Jurkat, Clone E6-1 (cell line): ENCODE measurements at regions not wholly inside any gene's neighbourhood (a gene's known extent, or its start where the extent isn't known, plus 50 kb on each side); places are given as distances from the start of the nearest gene placed in this dataset.
A peak's percentile ranks its signal among the peaks of the same experiment; 100 is the strongest.

Experiments
- DNase-seq: peaks from one replicate; pipeline ENCODE4 v3.0.0-alpha.2; 2011; ENCODE audit warnings: low read depth, low spot score
- H3K4me3 ChIP-seq: 2 replicates; pipeline ENCODE4 v1.5.1; 2011; ENCODE audit warnings: mild to moderate bottlenecking, low read length, control low read depth, moderate library complexity

GRCh38 chr15:97875513-97876280 is 84.8 kb upstream of the ARRDC4 start:
- DNase-seq = no peak
- no peak overlapping the region for H3K4me3 ChIP-seq

GRCh38 chr15:97876281-97876675 is 84.2 kb upstream of the ARRDC4 start:
- DNase-seq = peak; percentile 46
- H3K4me3 ChIP-seq = no peak overlapping the region

- DNase-seq = no peak
- no peak overlapping the region for H3K4me3 ChIP-seq
These were observed 79.0 kb upstream of the ARRDC4 start for GRCh38 chr15:97881346-97881965.

DNA sequence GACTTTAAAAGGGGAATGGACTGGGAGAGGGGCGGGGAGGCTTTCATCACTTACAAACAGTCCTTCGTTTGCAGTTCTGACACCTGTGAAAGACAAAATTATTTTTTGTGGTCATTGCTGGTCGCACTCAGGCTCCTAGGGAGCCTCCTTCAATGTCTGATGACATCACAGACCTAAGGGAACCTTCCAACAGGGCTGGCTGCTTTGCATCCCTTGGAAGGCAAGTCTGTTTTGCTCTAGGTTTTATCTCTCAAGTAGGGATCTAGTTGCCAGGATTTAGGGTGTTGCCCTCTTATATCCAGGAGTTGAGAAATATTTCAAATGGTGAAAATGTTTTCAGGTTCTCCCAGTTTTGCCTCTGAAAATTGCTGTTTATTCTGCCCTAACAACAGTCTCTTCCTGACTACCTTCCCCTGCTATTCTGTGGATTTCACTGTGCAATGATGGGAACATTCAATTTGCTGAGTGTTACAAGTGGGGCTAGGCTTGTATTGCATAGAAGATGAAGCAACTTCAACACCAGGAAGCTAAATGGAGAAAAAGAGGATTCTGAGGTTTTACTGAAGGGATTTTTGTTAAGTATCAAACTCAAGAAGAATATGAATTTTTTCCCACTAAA is 75.9 kb upstream of the ARRDC4 start:
- no peak overlapping the region for H3K4me3 ChIP-seq
- no peak for DNase-seq

DNA sequence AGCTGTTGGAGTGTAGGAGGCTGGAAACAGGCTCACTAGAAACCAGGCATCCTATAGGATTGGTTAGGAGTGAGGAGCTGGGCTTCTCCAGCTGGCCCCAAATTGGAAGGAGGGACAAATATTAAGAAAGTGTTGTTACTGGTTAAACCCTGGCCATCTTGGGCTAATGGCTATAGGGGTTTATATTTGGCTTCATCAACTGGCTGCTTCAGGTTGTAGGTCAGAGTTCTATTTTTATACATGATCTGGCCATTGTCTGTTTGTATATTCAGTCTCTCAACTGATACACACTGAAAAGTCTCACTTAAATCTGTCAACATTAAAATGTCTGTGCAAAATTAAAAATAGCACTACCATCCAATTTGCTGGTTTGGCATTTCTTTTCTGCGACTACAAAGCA is 70.2 kb upstream of the ARRDC4 start:
- no peak for DNase-seq
- H3K4me3 ChIP-seq = no peak overlapping the region

- no peak for DNase-seq
- no peak overlapping the region for H3K4me3 ChIP-seq
These were observed 68.2 kb upstream of the ARRDC4 start for GRCh38 chr15:97892167-97892938.

DNA sequence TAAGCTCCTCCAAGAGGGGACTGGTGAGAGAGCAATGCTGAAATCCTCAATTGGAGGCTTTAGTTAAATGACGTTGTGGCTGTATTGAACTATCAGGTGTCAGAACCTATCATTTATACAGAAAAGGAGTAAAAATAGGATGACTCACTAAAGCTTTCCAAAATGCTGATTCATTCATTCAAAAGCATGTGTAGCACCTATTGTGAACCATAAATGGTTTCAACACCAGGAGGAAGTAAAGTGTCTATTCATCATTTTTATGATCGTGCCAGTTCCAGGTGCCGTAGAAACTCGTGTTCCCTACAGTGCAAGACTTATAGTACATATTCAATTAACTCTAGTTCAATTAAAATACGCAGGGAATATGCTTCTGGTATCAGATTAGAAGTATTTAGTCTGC is 66.5 kb upstream of the ARRDC4 start:
- DNase-seq = no peak
- H3K4me3 ChIP-seq = no peak overlapping the region

GRCh38 chr15:97899981-97900380 is 60.5 kb upstream of the ARRDC4 start:
- no peak for DNase-seq
- no peak overlapping the region for H3K4me3 ChIP-seq

- H3K4me3 ChIP-seq = no peak overlapping the region
- DNase-seq = no peak
These were observed 58.2 kb upstream of the ARRDC4 start for GRCh38 chr15:97902140-97902780.

DNA sequence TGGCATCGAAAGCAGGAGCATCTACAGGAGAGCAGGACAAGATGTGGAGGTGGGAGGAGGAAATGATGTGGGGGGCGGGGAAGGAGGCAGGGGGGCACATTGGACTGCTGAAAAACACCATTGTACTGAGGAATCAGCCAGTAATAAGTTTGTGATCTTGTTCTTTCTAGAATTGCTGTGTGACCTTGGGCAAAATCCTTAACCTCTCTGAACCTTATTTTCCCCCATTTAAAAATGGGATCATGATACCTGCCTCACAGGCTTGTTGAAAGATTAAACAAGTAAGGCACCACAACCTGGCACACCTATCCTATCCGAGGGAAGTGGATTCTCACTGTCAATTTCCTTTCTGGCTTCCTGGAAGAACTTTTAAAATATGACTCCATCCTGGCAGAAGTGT is 56.9 kb upstream of the ARRDC4 start:
- H3K4me3 ChIP-seq = no peak overlapping the region
- DNase-seq = no peak

DNA sequence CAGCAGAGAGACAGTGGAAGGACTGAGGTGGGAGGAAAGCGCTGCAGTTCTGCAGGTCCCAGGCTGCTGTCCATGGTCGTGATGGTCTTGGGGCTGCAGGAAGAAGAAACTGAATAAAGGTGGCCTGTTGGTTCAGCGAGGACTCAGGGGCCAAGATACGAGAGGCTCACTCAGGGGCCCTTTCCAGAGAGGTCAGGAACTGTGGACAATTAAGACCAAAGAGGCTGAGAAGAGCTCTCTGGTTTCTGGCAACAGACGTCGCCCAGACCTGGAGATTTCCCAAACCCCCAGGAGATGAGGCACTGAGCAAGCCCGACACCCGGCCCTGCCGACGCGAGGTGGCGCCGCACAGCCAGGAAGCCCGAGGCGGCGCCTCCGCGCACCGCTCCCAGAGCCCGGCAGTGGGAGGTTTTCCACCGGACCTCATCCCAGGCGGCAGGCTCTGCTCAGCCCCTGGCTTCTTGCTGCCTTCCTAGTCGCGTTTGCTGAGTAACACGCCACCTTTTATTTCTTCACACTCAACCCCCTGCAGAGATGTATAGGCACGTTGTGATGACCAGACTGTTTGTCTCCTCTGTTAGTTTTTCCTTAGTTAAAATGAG is 56.4 kb upstream of the ARRDC4 start:
- H3K4me3 ChIP-seq = no peak overlapping the region
- DNase-seq = peak; percentile 9

DNA sequence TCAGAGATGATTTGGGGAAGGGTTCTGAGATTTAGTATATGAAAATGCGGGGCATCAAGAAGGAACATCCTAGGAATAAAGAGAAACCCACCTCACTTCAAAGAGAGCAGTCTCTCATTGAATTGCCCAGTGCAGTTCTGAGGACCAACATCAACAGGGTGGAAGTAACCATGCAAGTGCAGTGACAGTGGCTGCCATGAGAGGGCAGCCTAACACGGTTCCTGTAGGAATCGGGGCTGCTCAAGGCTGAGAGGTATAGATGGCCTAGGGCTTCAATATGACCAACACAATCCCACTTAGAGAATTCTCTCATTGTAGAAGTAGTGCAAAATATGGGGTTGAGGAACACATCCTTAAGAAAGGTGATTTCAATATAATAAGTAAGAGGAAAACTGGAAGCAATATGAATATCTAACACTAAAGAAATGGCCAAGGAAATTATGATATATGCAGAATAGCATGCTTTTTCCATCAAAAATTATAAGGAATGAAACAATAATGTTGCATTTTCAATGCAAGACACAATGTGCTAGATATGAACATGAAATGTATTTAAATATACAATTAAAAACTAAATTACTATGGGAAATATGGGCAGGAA is 51.1 kb upstream of the ARRDC4 start:
- peak; percentile 46 for DNase-seq
- H3K4me3 ChIP-seq = no peak overlapping the region
